PC-9 (cell line): ENCODE measurements at regions not wholly inside any gene's neighbourhood (a gene's known extent, or its start where the extent isn't known, plus 50 kb on each side); places are given as distances from the start of the nearest gene placed in this dataset.

Source experiments
- BruUV-seq: library from RNA; stranded (reverse); fragments of 400-500 nt; replicated peaks from 2 replicates; lab custom pipeline; 2021; lab: Mats Ljungman, UMichigan
- CTCF ChIA-PET: fragments of 300-600 bp; sonication (Branson Sonifier 250); formaldehyde crosslinking; loops from one replicate; lab custom pipeline; 2022; ENCODE audit warnings: antibody characterized with exemption; lab: Charles Lee
- POLR2A ChIA-PET: fragments of 300-600 bp; sonication (Branson Sonifier 250); formaldehyde crosslinking; loops from one replicate; lab custom pipeline; 2022; ENCODE audit warnings: antibody characterized with exemption; ENCODE audit not compliant: unreplicated experiment; lab: Charles Lee
- DNase-seq, 2 experiments: peaks; one replicate each; pipeline versions ENCODE4 v3.0.0 to v3.0.0-alpha.2; 2015 to 2022; ENCODE audit warnings: mixed read lengths in 1 of 2
- H2AFZ ChIP-seq: fragments of 200-600 bp; sonication (generic); 2 replicates; pipeline ENCODE4 v1.8.1; 2017; ENCODE audit warnings: antibody characterized with exemption
- H3F3A ChIP-seq: fragments of 200-600 bp; sonication (generic); 2 replicates; pipeline ENCODE4 v1.8.1; 2017; ENCODE audit warnings: antibody characterized with exemption, mild to moderate bottlenecking, low read depth; ENCODE audit not compliant: insufficient read depth
- H3K27ac ChIP-seq: fragments of 200-600 bp; sonication (generic); 2 replicates; pipeline ENCODE4 v1.6.1; 2016; ENCODE audit warnings: mixed run types
- H3K27me3 ChIP-seq: fragments of 200-600 bp; sonication (generic); 2 replicates; pipeline ENCODE4 v1.6.1; 2016; ENCODE audit warnings: low read depth, mixed run types; ENCODE audit not compliant: insufficient read depth
- H3K36me3 ChIP-seq: fragments of 200-600 bp; sonication (generic); 2 replicates; pipeline ENCODE4 v1.6.1; 2016; ENCODE audit warnings: low read depth, mixed run types
- H3K4me1 ChIP-seq: fragments of 200-600 bp; sonication (generic); replicated peaks from 2 replicates; pipeline ENCODE4 v1.6.1; 2016; ENCODE audit warnings: mixed run types; ENCODE audit not compliant: insufficient read depth
- H3K4me2 ChIP-seq: fragments of 200-600 bp; sonication (generic); 2 replicates; pipeline ENCODE4 v1.6.1; 2017; ENCODE audit warnings: mixed run types
- H3K4me3 ChIP-seq: fragments of 200-600 bp; sonication (generic); 2 replicates; pipeline ENCODE4 v1.6.1; 2016; ENCODE audit warnings: mixed run types
- H3K79me2 ChIP-seq: fragments of 200-600 bp; sonication (generic); 2 replicates; pipeline ENCODE4 v1.6.1; 2017; ENCODE audit warnings: low read depth, mixed run types
- H3K9me2 ChIP-seq: fragments of 200-600 bp; sonication (generic); 2 replicates; pipeline ENCODE4 v1.8.1; 2017; ENCODE audit warnings: mild to moderate bottlenecking; ENCODE audit not compliant: insufficient read depth
- H3K9me3 ChIP-seq: fragments of 200-600 bp; sonication (generic); 2 replicates; pipeline ENCODE4 v1.8.1; 2016; ENCODE audit warnings: low read depth; ENCODE audit not compliant: insufficient read depth
- H4K20me1 ChIP-seq: fragments of 200-600 bp; sonication (generic); 2 replicates; pipeline ENCODE4 v1.8.1; 2017; ENCODE audit not compliant: insufficient read depth
- EZH2 ChIP-seq: fragments of 200-600 bp; sonication (generic); IDR thresholded peaks from 2 replicates; pipeline ENCODE4 v1.8.0; 2017; ENCODE audit warnings: antibody characterized with exemption, low read depth
- intact Hi-C: fragments of 100-400 bp; cut with micrococcal nuclease; formaldehyde crosslinking; loops from one replicate; pipeline ENCODE4 v1.10.0; 2022; ENCODE audit not compliant: unreplicated experiment
- TF ChIP-seq, protein P1 (sequence below): fragments of 200-600 bp; sonication (generic); conservative IDR thresholded peaks from 2 replicates; pipeline ENCODE4 v1.6.1; 2017; ENCODE audit warnings: mixed run types, antibody characterized with exemption, mild to moderate bottlenecking, moderate library complexity

DNA sequence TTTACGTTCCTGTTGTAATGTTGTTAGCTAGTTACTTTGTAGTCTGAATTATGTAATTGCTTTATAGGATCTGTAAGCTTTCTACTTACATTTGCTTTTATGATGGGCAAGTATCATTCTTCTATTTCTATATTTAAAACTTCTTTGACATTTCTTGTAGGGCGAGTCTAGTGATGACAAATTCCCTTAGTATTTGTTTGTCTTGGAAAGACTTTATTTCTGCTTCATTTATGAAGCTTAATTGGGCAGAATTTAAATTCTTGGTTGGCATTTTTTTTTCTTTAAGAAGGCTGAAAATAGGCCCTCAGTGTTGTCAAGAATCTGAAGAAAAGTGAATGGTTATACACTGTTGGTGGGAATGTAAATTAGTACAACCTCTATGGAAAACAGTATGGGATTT lies 506.3 kb downstream of the TENT5A start:
- Histone ChIP-seq H3F3A (no peaks in the 10 kb centered on the region), H2AFZ (no peak overlapping the region), H3K79me2 (no peaks in the 10 kb centered on the region), H3K9me2 (no peaks in the 10 kb centered on the region), H3K36me3 (no peaks in the 10 kb centered on the region), H3K4me2 (no peak overlapping the region), H3K27ac (no peak overlapping the region), H4K20me1 (no peaks in the 10 kb centered on the region), H3K27me3 (no peaks in the 10 kb centered on the region), H3K9me3 (no peaks in the 10 kb centered on the region), H3K4me3 (no peak overlapping the region), H3K4me1 (no peaks in the 10 kb centered on the region)
- ChIA-PET POLR2A (interaction anchor here (0.7 kb wide), 1 partner anchor 322 kb away, joined by 3 read pairs; no protein-coding TSS in a partner anchor), CTCF (no interaction called here)
- no TSS peak for BruUV-seq
- intact Hi-C loops, result no loop called here
- TF ChIP-seq EZH2, result no peak
- TF ChIP-seq, protein P1, sequence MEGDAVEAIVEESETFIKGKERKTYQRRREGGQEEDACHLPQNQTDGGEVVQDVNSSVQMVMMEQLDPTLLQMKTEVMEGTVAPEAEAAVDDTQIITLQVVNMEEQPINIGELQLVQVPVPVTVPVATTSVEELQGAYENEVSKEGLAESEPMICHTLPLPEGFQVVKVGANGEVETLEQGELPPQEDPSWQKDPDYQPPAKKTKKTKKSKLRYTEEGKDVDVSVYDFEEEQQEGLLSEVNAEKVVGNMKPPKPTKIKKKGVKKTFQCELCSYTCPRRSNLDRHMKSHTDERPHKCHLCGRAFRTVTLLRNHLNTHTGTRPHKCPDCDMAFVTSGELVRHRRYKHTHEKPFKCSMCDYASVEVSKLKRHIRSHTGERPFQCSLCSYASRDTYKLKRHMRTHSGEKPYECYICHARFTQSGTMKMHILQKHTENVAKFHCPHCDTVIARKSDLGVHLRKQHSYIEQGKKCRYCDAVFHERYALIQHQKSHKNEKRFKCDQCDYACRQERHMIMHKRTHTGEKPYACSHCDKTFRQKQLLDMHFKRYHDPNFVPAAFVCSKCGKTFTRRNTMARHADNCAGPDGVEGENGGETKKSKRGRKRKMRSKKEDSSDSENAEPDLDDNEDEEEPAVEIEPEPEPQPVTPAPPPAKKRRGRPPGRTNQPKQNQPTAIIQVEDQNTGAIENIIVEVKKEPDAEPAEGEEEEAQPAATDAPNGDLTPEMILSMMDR, result no peak
- no peak for DNase-seq

DNA sequence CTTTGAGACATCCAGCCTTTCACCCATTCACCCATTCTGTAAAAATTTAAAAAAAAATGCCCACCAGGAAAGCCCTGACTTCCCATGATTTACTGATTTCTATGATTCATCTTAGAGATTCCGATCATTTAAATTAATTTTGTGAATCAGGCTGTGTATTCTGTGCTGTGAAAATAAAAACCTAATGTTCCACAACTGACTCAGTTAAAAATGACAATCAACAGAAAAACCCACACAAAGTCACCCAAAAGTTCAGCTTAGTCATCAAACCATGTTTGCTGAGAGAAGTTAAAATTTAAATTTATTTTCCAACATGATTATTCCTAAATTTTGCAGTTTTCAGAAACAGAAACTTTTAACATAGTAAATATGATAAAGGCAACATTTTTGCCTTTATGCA lies 509.9 kb downstream of the TENT5A start:
- TF ChIP-seq, protein P1, result no peak
- TF ChIP-seq EZH2, result no peak
- no peaks in the 10 kb centered on the region for H3F3A ChIP-seq
- H3K4me3 ChIP-seq, result no peak overlapping the region
- no peaks in the 10 kb centered on the region for H3K27me3 ChIP-seq
- POLR2A ChIA-PET, result no interaction called here
- intact Hi-C loops, result loop anchor here (5.0 kb wide), 1 partner anchor 510 kb away; the partner anchor contains the start of gene TENT5A
- no peaks in the 10 kb centered on the region for H3K36me3 ChIP-seq
- no peak overlapping the region for H2AFZ ChIP-seq
- CTCF ChIA-PET, result no interaction called here
- no peaks in the 10 kb centered on the region for H3K9me2 ChIP-seq
- no peaks in the 10 kb centered on the region for H4K20me1 ChIP-seq
- no TSS peak for BruUV-seq
- no peak for DNase-seq
- no peaks in the 10 kb centered on the region for H3K79me2 ChIP-seq
- no peaks in the 10 kb centered on the region for H3K4me1 ChIP-seq
- no peak overlapping the region for H3K4me2 ChIP-seq
- H3K27ac ChIP-seq, result no peak overlapping the region
- H3K9me3 ChIP-seq, result no peaks in the 10 kb centered on the region

DNA sequence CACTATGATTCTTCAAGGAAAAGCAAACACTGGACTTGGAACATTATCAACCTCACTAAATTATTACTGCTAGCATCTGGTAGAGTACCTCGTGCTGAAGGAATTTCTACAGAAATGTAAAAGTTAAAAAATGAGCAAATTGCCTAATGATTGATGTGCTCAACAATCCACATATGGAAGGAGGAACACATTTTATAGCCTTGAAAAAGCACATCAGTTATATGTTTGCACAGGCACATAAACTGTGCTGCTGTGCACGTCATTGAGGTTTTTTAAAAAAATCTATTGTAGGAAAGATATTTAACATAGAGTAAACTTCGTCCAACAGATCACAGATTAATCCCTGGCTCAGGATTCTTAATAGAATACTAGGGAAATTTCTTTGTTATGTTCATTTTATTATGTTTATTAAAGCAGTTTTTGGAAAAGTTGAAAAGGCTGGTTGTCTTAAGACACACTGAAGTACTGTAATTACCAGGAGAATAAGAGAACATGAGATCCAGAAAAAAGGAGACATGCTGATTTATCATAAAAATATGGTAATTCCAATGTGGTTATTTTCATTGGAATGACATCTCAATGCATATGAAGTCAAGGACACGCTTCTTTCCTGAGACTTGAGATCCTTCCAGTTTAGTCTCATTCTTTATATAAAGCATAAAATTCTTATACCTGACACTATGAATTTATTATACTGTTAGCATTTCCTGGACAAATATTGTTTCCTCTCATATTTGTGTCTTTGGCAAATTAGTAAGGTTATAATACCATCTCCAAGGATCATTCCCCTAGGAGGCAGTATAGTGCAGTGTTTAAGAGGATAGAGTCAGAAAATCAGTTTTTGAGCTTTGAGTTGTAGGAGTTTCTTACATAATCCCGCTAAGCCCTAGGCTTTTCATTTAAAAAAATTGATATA lies 511.1 kb downstream of the TENT5A start:
- H3K9me2 ChIP-seq, result no peaks in the 10 kb centered on the region
- CTCF ChIA-PET, result no interaction called here

More for the DNA sequence above, 511.1 kb downstream of the TENT5A start:
- Histone ChIP-seq H3K27me3 (no peaks in the 10 kb centered on the region), H3K4me3 (no peak overlapping the region), H3K79me2 (no peaks in the 10 kb centered on the region), H3F3A (no peaks in the 10 kb centered on the region), H2AFZ (no peak overlapping the region), H3K4me1 (no peaks in the 10 kb centered on the region), H3K36me3 (no peaks in the 10 kb centered on the region), H3K4me2 (no peak overlapping the region), H3K27ac (no peak overlapping the region), H4K20me1 (no peaks in the 10 kb centered on the region), H3K9me3 (no peaks in the 10 kb centered on the region)
- TF ChIP-seq, protein P1, result peak; percentile 50
- no peak for TF ChIP-seq EZH2
- intact Hi-C loops, result loop anchor here (5.0 kb wide), 1 partner anchor 511 kb away; the partner anchor contains the start of gene TENT5A
- POLR2A ChIA-PET, result no interaction called here
- DNase-seq, result no peak
- BruUV-seq, result no TSS peak
